Endothelial cell (in vitro differentiated cells): ENCODE measurements at regions not wholly inside any gene's neighbourhood (a gene's known extent, or its start where the extent isn't known, plus 50 kb on each side); places are given as distances from the start of the nearest gene placed in this dataset.
"Not testable (repeated sequence)": the region's sequence is repeated elsewhere in the genome, so short reads cannot be mapped to it uniquely, and the experiment has no call there.

Source experiments
- DNase-seq: peaks from one replicate; pipeline ENCODE4 v3.0.0; 2021; ENCODE audit warnings: low spot score
- H3K27ac Mint-ChIP-seq: one replicate; pipeline ENCODE4 v1.8.0; 2021; ENCODE audit warnings: mixed read lengths, inconsistent platforms; ENCODE audit not compliant: unreplicated experiment
- H3K27me3 Mint-ChIP-seq: one replicate; pipeline ENCODE4 v1.8.0; 2021; ENCODE audit warnings: mild to moderate bottlenecking, moderate library complexity, mixed read lengths, inconsistent platforms; ENCODE audit not compliant: unreplicated experiment
- H3K36me3 Mint-ChIP-seq: one replicate; pipeline ENCODE4 v1.8.0; 2021; ENCODE audit warnings: mild to moderate bottlenecking, low read depth, mixed read lengths, inconsistent platforms; ENCODE audit not compliant: unreplicated experiment
- H3K4me1 Mint-ChIP-seq: one replicate; pipeline ENCODE4 v1.8.0; 2021; ENCODE audit warnings: mild to moderate bottlenecking, mixed read lengths, inconsistent platforms; ENCODE audit not compliant: unreplicated experiment
- H3K4me3 Mint-ChIP-seq: one replicate; pipeline ENCODE4 v1.8.0; 2021; ENCODE audit warnings: mild to moderate bottlenecking, mixed read lengths, inconsistent platforms; ENCODE audit not compliant: unreplicated experiment
- H3K9me3 Mint-ChIP-seq: one replicate; pipeline ENCODE4 v1.8.0; 2021; ENCODE audit warnings: mixed read lengths, inconsistent platforms; ENCODE audit not compliant: unreplicated experiment
- CTCF ChIP-seq: fragments of 200-600 bp; sonication (generic); IDR thresholded peaks from one replicate; pipeline ENCODE4 v1.5.0; 2021; ENCODE audit warnings: antibody characterized with exemption; ENCODE audit not compliant: unreplicated experiment

- no peak for TF ChIP-seq CTCF
- no peak overlapping the region for H3K4me3 Mint-ChIP-seq
- H3K4me1 Mint-ChIP-seq, result no peaks in the 10 kb centered on the region
- H3K27ac Mint-ChIP-seq, result no peak overlapping the region
- DNase-seq, result no peak
- no peaks in the 10 kb centered on the region for H3K27me3 Mint-ChIP-seq
- no peaks in the 10 kb centered on the region for H3K9me3 Mint-ChIP-seq
- no peaks in the 10 kb centered on the region for H3K36me3 Mint-ChIP-seq
These were observed 404.9 kb downstream of the ZNF674 start for GRCh38 chrX:46140272-46140671.

GRCh38 chrX:46130247-46130646 lies 415.0 kb downstream of the ZNF674 start:
- no peaks in the 10 kb centered on the region for H3K27me3 Mint-ChIP-seq
- H3K36me3 Mint-ChIP-seq, result no peaks in the 10 kb centered on the region
- no peak for DNase-seq
- H3K4me1 Mint-ChIP-seq, result no peaks in the 10 kb centered on the region
- H3K4me3 Mint-ChIP-seq, result no peak overlapping the region
- no peaks in the 10 kb centered on the region for H3K9me3 Mint-ChIP-seq
- H3K27ac Mint-ChIP-seq, result no peak overlapping the region
- TF ChIP-seq CTCF, result no peak

GRCh38 chrX:46125111-46125510 lies 420.1 kb downstream of the ZNF674 start:
- Mint-ChIP-seq H3K36me3 (no peaks in the 10 kb centered on the region), H3K9me3 (no peaks in the 10 kb centered on the region), H3K27me3 (no peaks in the 10 kb centered on the region), H3K27ac (no peak overlapping the region), H3K4me3 (no peak overlapping the region), H3K4me1 (no peaks in the 10 kb centered on the region)
- no peak for DNase-seq
- TF ChIP-seq CTCF, result no peak

GRCh38 chrX:46117234-46117633 lies 428.0 kb downstream of the ZNF674 start:
- no peaks in the 10 kb centered on the region for H3K27me3 Mint-ChIP-seq
- no peak for TF ChIP-seq CTCF
- no peak overlapping the region for H3K27ac Mint-ChIP-seq

GRCh38 chrX:46087310-46087709 lies 457.9 kb downstream of the ZNF674 start:
- not testable (repeated sequence) for H3K4me1 Mint-ChIP-seq, H3K9me3 Mint-ChIP-seq, H3K27ac Mint-ChIP-seq, H3K4me3 Mint-ChIP-seq, DNase-seq, H3K36me3 Mint-ChIP-seq, H3K27me3 Mint-ChIP-seq

More at GRCh38 chrX:46117234-46117633, 428.0 kb downstream of the ZNF674 start:
- Mint-ChIP-seq H3K36me3 (no peaks in the 10 kb centered on the region), H3K4me1 (no peaks in the 10 kb centered on the region), H3K9me3 (no peaks in the 10 kb centered on the region), H3K4me3 (no peak overlapping the region)
- DNase-seq, result no peak

GRCh38 chrX:46080121-46080520 lies 465.1 kb downstream of the ZNF674 start:
- not testable (repeated sequence) for DNase-seq, H3K27me3 Mint-ChIP-seq, H3K9me3 Mint-ChIP-seq, H3K27ac Mint-ChIP-seq, H3K36me3 Mint-ChIP-seq, H3K4me3 Mint-ChIP-seq, H3K4me1 Mint-ChIP-seq
